Uterus (tissue), 3 donors: ENCODE measurements at regions not wholly inside any gene's neighbourhood (a gene's known extent, or its start where the extent isn't known, plus 50 kb on each side); places are given as distances from the start of the nearest gene placed in this dataset.

Source experiments
- DNase-seq, 2 donors: peaks; one replicate each; pipeline ENCODE4 v3.0.0-alpha.2; 2019 to 2020
- H3K27ac ChIP-seq, 2 donors: fragments of 200-600 bp; sonication (generic); 1 replicate in 1 of 2; 2 replicates in 1 of 2; pipeline ENCODE4 v1.5.1; 2016 to 2018
- H3K27me3 ChIP-seq, 2 donors: fragments of 200-600 bp; sonication (generic); one replicate each; pipeline ENCODE4 v1.5.1; 2018 to 2019; ENCODE audit warnings: control low read depth in 1 of 2
- H3K36me3 ChIP-seq, 2 donors: fragments of 200-600 bp; sonication (generic); one replicate each; pipeline ENCODE4 v1.5.1; 2019; ENCODE audit warnings: control low read depth in 1 of 2
- H3K4me1 ChIP-seq, 2 donors: fragments of 200-600 bp; sonication (generic); one replicate each; pipeline ENCODE4 v1.5.1; 2018 to 2019; ENCODE audit warnings: control low read depth in 1 of 2
- H3K4me3 ChIP-seq, 2 donors: fragments of 200-600 bp; sonication (generic); 1 replicate in 1 of 2; 2 replicates in 1 of 2; pipeline ENCODE4 v1.5.1; 2018 to 2019; ENCODE audit warnings: mild to moderate bottlenecking in 1 of 2
- H3K9me3 ChIP-seq, 2 donors: fragments of 200-600 bp; sonication (generic); one replicate each; pipeline ENCODE4 v1.5.1; 2019; ENCODE audit warnings: control low read depth in 1 of 2
- POLR2A ChIP-seq, 2 donors: fragments of 450-650 bp; IDR thresholded peaks; one replicate each; pipeline ENCODE4 v1.6.1; 2016; ENCODE audit warnings: antibody characterized with exemption in 2 of 2, mild to moderate bottlenecking in 1 of 2, moderate library complexity in 1 of 2
- intact Hi-C: fragments of 100-400 bp; cut with DNase I; formaldehyde crosslinking; loops from one replicate; pipeline ENCODE4 v1.15.1; 2023; ENCODE audit warnings: low total_unique reads
- TF ChIP-seq, protein P1 (sequence below), 4 experiments: fragments of 200-600 bp in 2 of 4; fragments of 450-650 bp in 2 of 4; sonication (generic) in 2 of 4; IDR thresholded peaks; one replicate each; pipeline ENCODE4 v1.5.1; 2016 to 2019; ENCODE audit warnings: antibody characterized with exemption in 4 of 4, mild to moderate bottlenecking in 2 of 4, moderate library complexity in 1 of 4
- donor health status: DM: yes; HTN: yes; CAD: no.

DNA sequence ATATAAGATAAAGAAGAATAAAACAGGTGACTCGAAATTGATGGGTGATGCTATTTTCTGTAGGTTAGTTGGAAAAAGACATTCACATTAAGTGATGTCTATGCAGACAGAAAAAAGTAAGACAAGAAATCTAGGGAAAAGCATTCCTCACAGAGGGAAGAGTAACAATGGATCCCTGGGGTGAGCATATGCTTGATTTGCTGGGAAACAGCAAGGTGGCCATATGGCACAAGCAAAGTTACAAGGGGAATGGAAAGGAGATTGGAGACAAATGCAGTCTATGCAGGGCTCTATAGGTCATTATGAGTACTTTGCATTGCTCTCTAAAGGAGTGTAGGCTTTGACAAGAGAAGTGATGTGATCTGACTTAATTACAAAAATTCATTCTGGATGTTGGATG lies 90.9 kb upstream of the ZNF804B start:
- no peak for TF ChIP-seq POLR2A (IDR thresholded peaks at IDR 0.05)
- TF ChIP-seq, protein P1, sequence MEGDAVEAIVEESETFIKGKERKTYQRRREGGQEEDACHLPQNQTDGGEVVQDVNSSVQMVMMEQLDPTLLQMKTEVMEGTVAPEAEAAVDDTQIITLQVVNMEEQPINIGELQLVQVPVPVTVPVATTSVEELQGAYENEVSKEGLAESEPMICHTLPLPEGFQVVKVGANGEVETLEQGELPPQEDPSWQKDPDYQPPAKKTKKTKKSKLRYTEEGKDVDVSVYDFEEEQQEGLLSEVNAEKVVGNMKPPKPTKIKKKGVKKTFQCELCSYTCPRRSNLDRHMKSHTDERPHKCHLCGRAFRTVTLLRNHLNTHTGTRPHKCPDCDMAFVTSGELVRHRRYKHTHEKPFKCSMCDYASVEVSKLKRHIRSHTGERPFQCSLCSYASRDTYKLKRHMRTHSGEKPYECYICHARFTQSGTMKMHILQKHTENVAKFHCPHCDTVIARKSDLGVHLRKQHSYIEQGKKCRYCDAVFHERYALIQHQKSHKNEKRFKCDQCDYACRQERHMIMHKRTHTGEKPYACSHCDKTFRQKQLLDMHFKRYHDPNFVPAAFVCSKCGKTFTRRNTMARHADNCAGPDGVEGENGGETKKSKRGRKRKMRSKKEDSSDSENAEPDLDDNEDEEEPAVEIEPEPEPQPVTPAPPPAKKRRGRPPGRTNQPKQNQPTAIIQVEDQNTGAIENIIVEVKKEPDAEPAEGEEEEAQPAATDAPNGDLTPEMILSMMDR (IDR thresholded peaks at IDR 0.05) = no peak
- no peak for DNase-seq
- H3K36me3 ChIP-seq = no peaks in the 10 kb centered on the region
- no peaks in the 10 kb centered on the region for H3K4me1 ChIP-seq
- H3K9me3 ChIP-seq = no peaks in the 10 kb centered on the region
- H3K4me3 ChIP-seq = no peak overlapping the region
- no peak overlapping the region for H3K27ac ChIP-seq
- no peaks in the 10 kb centered on the region for H3K27me3 ChIP-seq
- intact Hi-C loops = no loop called here

DNA sequence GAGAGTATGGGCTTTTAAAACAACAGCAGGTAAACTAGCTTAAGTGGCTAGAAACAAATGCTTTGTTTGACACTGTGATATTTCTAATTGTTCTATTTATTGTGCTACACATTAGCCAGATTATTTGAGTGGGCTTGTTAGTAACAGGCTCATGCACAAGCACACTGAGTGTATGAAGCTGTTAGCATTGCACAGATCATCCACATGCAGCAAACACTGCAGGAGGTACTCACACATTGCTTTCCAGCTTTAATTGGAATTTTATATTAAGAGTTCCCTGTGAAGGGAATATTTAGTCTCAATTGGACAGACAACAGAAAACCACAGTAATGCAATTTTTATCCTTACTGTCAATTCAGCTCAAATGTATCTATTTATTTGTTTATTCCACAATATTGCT lies 92.9 kb upstream of the ZNF804B start:
- intact Hi-C loops = no loop called here
- no peak for DNase-seq
- no peaks in the 10 kb centered on the region for H3K36me3 ChIP-seq
- H3K4me1 ChIP-seq = no peaks in the 10 kb centered on the region
- H3K27me3 ChIP-seq = no peaks in the 10 kb centered on the region
- TF ChIP-seq POLR2A (IDR thresholded peaks at IDR 0.05) = no peak
- TF ChIP-seq, protein P1 (IDR thresholded peaks at IDR 0.05) = no peak
- H3K4me3 ChIP-seq = no peak overlapping the region
- H3K27ac ChIP-seq = no peak overlapping the region
- no peaks in the 10 kb centered on the region for H3K9me3 ChIP-seq

DNA sequence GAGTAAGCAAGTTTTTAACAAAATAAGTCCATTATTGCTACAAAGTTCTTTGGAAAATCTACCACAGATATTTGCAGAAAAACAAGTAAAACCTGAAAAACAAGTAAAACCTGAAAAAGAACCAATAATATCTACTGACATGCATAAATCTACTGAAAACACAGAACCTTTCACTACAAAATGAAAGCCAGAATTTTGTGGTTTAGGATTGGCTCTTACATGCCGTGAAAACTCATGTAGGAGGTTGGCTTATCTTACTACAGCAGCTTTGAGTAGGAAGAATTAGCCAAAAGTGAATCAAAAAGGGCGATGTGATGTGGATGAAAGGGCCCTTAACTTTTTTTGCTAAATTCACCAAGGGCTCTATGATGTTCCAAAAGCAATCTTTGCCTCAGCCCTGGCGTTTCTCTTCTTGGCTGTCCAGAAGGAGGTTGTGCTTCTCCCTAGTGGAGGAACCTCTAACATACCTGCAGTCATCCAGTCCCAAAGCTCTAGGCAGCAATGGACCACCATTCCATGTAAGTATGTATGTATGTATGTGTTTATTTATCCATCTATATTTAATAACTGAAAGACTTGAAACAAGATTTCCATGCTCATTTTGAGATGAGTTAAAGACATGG lies 93.5 kb upstream of the ZNF804B start:
- Histone ChIP-seq H3K27ac (no peak overlapping the region), H3K36me3 (no peaks in the 10 kb centered on the region), H3K4me3 (no peak overlapping the region), H3K27me3 (no peaks in the 10 kb centered on the region), H3K4me1 (no peaks in the 10 kb centered on the region), H3K9me3 (no peaks in the 10 kb centered on the region)
- intact Hi-C loops = no loop called here
- no peak for TF ChIP-seq POLR2A (IDR thresholded peaks at IDR 0.05)
- TF ChIP-seq, protein P1 (IDR thresholded peaks at IDR 0.05) = no peak
- DNase-seq = no peak

DNA sequence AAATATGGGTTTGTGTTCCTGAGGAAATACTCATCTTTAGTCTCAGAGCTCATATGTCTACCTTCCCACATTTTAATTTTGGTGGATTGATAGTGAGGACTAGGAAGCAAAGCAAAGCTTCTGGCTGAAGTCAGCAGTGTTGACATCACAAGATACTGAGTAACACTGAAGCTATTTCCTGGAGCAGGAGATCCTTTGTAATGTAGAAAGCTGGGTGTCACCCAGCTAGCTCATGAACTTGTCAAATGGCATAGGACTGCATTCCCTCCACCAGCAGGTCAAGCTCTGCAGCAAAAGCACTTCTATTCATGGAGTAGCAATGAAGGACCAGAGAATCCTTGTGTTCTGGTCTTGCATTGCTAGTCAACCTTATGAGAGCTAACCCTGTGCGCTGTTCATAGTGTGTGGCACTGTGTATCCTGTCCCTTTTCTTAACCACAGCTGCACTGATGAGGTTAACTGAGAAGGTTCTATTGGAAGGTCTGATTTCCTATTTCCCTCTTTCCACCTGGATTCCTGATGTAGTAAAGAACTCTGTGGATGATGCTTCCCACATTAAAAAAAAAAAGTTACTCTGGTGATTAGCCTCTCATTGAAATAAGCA lies 94.8 kb upstream of the ZNF804B start:
- H3K27me3 ChIP-seq = no peaks in the 10 kb centered on the region
- no peaks in the 10 kb centered on the region for H3K36me3 ChIP-seq
- no peak for DNase-seq
- no peak overlapping the region for H3K4me3 ChIP-seq
- TF ChIP-seq, protein P1 (IDR thresholded peaks at IDR 0.05) = no peak
- no peak for TF ChIP-seq POLR2A (IDR thresholded peaks at IDR 0.05)
- intact Hi-C loops = no loop called here
- no peak overlapping the region for H3K27ac ChIP-seq
- no peaks in the 10 kb centered on the region for H3K4me1 ChIP-seq
- H3K9me3 ChIP-seq = no peaks in the 10 kb centered on the region

DNA sequence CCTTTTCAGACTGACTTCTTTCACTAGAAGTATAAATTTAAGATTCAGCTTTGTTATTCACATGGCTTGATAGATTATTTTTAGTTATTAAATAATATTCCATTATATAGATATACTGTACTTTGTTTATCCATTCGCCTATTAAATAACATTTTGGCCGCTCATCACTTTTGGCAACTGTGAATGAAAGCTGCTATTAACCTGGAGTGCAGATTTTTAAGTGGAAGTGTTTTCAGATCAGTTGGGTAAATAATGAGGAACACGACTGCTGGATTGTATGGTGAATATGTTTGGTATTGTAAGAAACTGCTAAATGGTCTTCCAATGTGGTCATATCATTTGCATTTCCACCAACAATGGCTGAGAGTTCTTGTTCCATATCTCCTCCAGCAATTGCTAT lies 97.6 kb upstream of the ZNF804B start:
- Histone ChIP-seq H3K27me3 (no peaks in the 10 kb centered on the region), H3K27ac (no peak overlapping the region), H3K4me3 (no peak overlapping the region), H3K9me3 (no peaks in the 10 kb centered on the region), H3K36me3 (no peaks in the 10 kb centered on the region), H3K4me1 (no peaks in the 10 kb centered on the region)
- TF ChIP-seq, protein P1 (IDR thresholded peaks at IDR 0.05) = no peak
- no peak for TF ChIP-seq POLR2A (IDR thresholded peaks at IDR 0.05)
- no peak for DNase-seq
- intact Hi-C loops = no loop called here
